ENCODE measurements at regions not wholly inside any gene's neighbourhood (a gene's known extent, or its start where the extent isn't known, plus 50 kb on each side); places are given as distances from the start of the nearest gene placed in this dataset.
"Not testable (repeated sequence)": the region's sequence is repeated elsewhere in the genome, so short reads cannot be mapped to it uniquely, and the experiment has no call there.

- H3K27ac ChIP-seq: no peak overlapping the region
- H3K27me3 ChIP-seq: no peaks in the 10 kb centered on the region
- no peak for DNase-seq
- TF ChIP-seq, protein P1, sequence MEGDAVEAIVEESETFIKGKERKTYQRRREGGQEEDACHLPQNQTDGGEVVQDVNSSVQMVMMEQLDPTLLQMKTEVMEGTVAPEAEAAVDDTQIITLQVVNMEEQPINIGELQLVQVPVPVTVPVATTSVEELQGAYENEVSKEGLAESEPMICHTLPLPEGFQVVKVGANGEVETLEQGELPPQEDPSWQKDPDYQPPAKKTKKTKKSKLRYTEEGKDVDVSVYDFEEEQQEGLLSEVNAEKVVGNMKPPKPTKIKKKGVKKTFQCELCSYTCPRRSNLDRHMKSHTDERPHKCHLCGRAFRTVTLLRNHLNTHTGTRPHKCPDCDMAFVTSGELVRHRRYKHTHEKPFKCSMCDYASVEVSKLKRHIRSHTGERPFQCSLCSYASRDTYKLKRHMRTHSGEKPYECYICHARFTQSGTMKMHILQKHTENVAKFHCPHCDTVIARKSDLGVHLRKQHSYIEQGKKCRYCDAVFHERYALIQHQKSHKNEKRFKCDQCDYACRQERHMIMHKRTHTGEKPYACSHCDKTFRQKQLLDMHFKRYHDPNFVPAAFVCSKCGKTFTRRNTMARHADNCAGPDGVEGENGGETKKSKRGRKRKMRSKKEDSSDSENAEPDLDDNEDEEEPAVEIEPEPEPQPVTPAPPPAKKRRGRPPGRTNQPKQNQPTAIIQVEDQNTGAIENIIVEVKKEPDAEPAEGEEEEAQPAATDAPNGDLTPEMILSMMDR (IDR thresholded peaks at IDR 0.05): no peak
- no peak for TF ChIP-seq POLR2A (IDR thresholded peaks at IDR 0.05)
- no peaks in the 10 kb centered on the region for H3K36me3 ChIP-seq
- intact Hi-C loops (cut with DNase I): no loop called here
- WGBS, 2 donors: 56 to 71% methylated on average over 3 of the region's 3 CpGs
- no peaks in the 10 kb centered on the region for H3K4me1 ChIP-seq
- H3K9me3 ChIP-seq: no peaks in the 10 kb centered on the region
- H3K4me3 ChIP-seq: no peak overlapping the region
Observed at GRCh38 chrX:63525491-63525890, 174.4 kb upstream of the SPIN4 start.

- H3K4me3 ChIP-seq; H3K4me1 ChIP-seq; DNase-seq; intact Hi-C loops (cut with DNase I); H3K27me3 ChIP-seq; H3K36me3 ChIP-seq; H3K9me3 ChIP-seq; H3K27ac ChIP-seq: not testable (repeated sequence)
- 40% methylated on average over 1 of the region's 11 CpGs; no CpG with 5 or more reads in 1 of the 2 donors for WGBS, 2 donors
Observed at GRCh38 chrX:63519368-63519767, 168.2 kb upstream of the SPIN4 start.

DNA sequence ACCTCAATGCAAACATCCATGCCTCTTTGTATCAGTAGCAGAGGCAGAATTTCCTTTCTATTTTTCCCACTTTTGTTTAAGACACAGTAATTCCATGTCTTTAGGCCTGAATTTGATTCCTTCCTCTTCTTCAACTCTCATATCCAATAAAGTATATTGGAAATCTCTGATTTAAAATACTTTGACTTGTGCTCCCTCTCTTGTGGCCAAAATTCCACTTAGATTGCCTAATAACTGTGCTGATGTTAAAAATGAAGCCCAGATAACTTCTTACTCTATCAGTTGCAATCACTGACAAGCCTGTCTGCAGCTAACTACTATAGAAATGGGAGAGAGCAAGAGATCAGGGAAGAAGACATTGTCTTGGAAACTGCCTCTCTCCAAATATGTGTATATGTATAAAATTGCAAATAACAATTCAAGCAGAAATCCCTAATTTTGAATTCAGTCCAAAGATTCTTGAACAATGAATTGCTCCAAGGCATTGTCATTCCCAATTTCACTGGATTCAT, 163.5 kb upstream of the SPIN4 start:
- intact Hi-C loops (cut with DNase I): no loop called here
- Histone ChIP-seq H3K36me3 (no peaks in the 10 kb centered on the region), H3K27me3 (no peaks in the 10 kb centered on the region), H3K4me1 (peaks cover 0 to 8% (median 0%) of the 10 kb centered on the region in 3 donors), H3K9me3 (no peaks in the 10 kb centered on the region), H3K27ac (peak overlapping the region in 2 of 4 donors; percentile 9 to 17), H3K4me3 (no peak overlapping the region)
- TF ChIP-seq, protein P1 (IDR thresholded peaks at IDR 0.05): no peak
- TF ChIP-seq POLR2A (IDR thresholded peaks at IDR 0.05): no peak
- DNase-seq: no peak

DNA sequence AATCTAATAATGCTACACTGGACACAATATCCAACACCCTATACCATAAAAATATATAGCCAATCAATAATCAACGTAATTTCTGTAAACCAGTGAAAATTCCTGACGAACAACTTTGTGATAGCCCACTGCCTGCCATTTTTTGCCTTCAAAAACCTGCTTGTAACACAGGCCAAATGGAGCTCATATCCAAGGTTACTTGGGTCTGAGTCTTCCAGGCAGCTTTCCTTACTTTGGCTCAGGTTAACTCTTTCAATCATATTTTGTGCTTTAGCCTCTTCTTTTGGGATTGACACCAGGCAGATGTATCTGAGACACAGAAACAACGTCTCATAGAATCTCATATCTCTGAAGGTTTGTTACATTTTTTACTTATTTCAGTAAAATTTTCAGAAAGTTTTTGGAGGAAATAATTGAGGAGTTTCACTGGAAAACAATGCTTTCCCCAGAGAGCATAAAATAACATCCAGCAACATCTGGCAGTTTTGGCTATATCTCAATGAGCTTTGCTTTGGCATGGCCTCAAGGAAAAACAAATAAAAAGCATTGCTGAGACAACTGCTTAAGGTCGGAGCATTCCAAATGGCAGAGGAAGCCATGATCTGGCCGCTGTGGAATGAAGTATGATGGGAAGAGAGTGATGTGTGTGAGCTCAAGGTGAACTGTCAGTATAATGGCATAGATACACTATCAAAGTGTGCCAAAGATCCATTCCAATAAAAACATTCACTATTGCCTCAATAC, 162.9 kb upstream of the SPIN4 start:
- H3K4me3 ChIP-seq: no peak overlapping the region
- H3K27ac ChIP-seq: peak overlapping the region in 2 of 4 donors; percentile 9 to 17
- H3K9me3 ChIP-seq: no peaks in the 10 kb centered on the region
- 47 to 50% methylated on average over 5 of the region's 5 CpGs for WGBS, 2 donors
- H3K4me1 ChIP-seq: peaks cover 0 to 8% (median 0%) of the 10 kb centered on the region in 3 donors
- H3K27me3 ChIP-seq: no peaks in the 10 kb centered on the region
- H3K36me3 ChIP-seq: no peaks in the 10 kb centered on the region
- intact Hi-C loops (cut with DNase I): no loop called here
- DNase-seq: no peak
- no peak for TF ChIP-seq POLR2A (IDR thresholded peaks at IDR 0.05)
- TF ChIP-seq, protein P1 (IDR thresholded peaks at IDR 0.05): no peak

GRCh38 chrX:63511361-63511760, 160.2 kb upstream of the SPIN4 start:
- no peak for DNase-seq
- no peaks in the 10 kb centered on the region for H3K9me3 ChIP-seq
- intact Hi-C loops (cut with DNase I): no loop called here
- no peak overlapping the region for H3K4me3 ChIP-seq
- H3K36me3 ChIP-seq: no peaks in the 10 kb centered on the region
- 64 to 94% methylated on average over 2 to 3 of the region's 3 CpGs for WGBS, 2 donors
- TF ChIP-seq POLR2A (IDR thresholded peaks at IDR 0.05): no peak
- TF ChIP-seq, protein P1 (IDR thresholded peaks at IDR 0.05): no peak
- no peaks in the 10 kb centered on the region for H3K27me3 ChIP-seq
- peaks cover 0 to 8% (median 0%) of the 10 kb centered on the region in 3 donors for H3K4me1 ChIP-seq
- H3K27ac ChIP-seq: no peak overlapping the region
